Activated CD8-positive, alpha-beta T cell treated with anti-CD3 and anti-CD28 coated beads for 36 hours (primary cell): ENCODE measurements at regions not wholly inside any gene's neighbourhood (a gene's known extent, or its start where the extent isn't known, plus 50 kb on each side); places are given as distances from the start of the nearest gene placed in this dataset.

Experiments
- ATAC-seq: fragments of 200-7000 bp; cut with Tn5 transposase; one replicate; pipeline ENCODE4 v1.10.0; 2021; ENCODE audit warnings: mild to moderate bottlenecking, moderate library complexity
- CTCF ChIA-PET: fragments of 350-600 bp; sonication (Branson Sonifier 250); formaldehyde crosslinking; loops from one replicate; lab custom pipeline; 2021; ENCODE audit warnings: antibody characterized with exemption; lab: Charles Lee
- POLR2A ChIA-PET: fragments of 350-600 bp; sonication (Branson Sonifier 250); formaldehyde crosslinking; loops from one replicate; lab custom pipeline; 2021; ENCODE audit warnings: antibody characterized with exemption; lab: Charles Lee
- DNase-seq: peaks from one replicate; pipeline ENCODE4 v3.0.0-alpha.2; 2020
- H3K27ac Mint-ChIP-seq: one replicate; pipeline ENCODE4 v1.8.0; 2021; ENCODE audit warnings: mild to moderate bottlenecking, mixed read lengths
- H3K27me3 Mint-ChIP-seq: one replicate; pipeline ENCODE4 v1.8.0; 2021; ENCODE audit warnings: mixed read lengths
- H3K36me3 Mint-ChIP-seq: one replicate; pipeline ENCODE4 v1.8.0; 2021; ENCODE audit warnings: low read depth, mixed read lengths
- H3K4me1 Mint-ChIP-seq: one replicate; pipeline ENCODE4 v1.8.0; 2021; ENCODE audit warnings: low read depth, mixed read lengths
- H3K4me3 Mint-ChIP-seq: one replicate; pipeline ENCODE4 v1.8.0; 2021; ENCODE audit warnings: mild to moderate bottlenecking, moderate library complexity, mixed read lengths
- H3K9me3 Mint-ChIP-seq: one replicate; pipeline ENCODE4 v1.8.0; 2021; ENCODE audit warnings: mixed read lengths
- CTCF ChIP-seq: fragments of 200-600 bp; IDR thresholded peaks from one replicate; pipeline ENCODE4 v1.8.0; 2022; ENCODE audit warnings: antibody characterized with exemption, mild to moderate bottlenecking
- intact Hi-C: fragments of 100-400 bp; cut with micrococcal nuclease; formaldehyde crosslinking; loops from one replicate; pipeline ENCODE4 v1.10.0; 2022

GRCh38 chr1:228900099-228900885 lies 165.0 kb downstream of the RHOU start:
- Mint-ChIP-seq H3K36me3 (no peaks in the 10 kb centered on the region), H3K4me1 (peaks cover 3% of the 10 kb centered on the region), H3K27me3 (no peaks in the 10 kb centered on the region), H3K4me3 (no peak overlapping the region), H3K27ac (no peak overlapping the region), H3K9me3 (no peaks in the 10 kb centered on the region)
- intact Hi-C loops: no loop called here
- TF ChIP-seq CTCF: no peak
- no peak for DNase-seq
- ATAC-seq: no peak
- POLR2A ChIA-PET: no interaction called here
- CTCF ChIA-PET: interaction anchor here (1.5 kb wide), 1 partner anchor 327 kb away, joined by 4 read pairs; no protein-coding TSS in a partner anchor

- no peak overlapping the region for H3K27ac Mint-ChIP-seq
- POLR2A ChIA-PET: no interaction called here
- no peaks in the 10 kb centered on the region for H3K36me3 Mint-ChIP-seq
- DNase-seq (no peak), ATAC-seq (no peak)
- H3K4me1 Mint-ChIP-seq: peaks cover 3% of the 10 kb centered on the region
- TF ChIP-seq CTCF: no peak
- H3K27me3 Mint-ChIP-seq: no peaks in the 10 kb centered on the region
- CTCF ChIA-PET: interaction anchor here (1.5 kb wide), 1 partner anchor 327 kb away, joined by 4 read pairs; no protein-coding TSS in a partner anchor
- intact Hi-C loops: no loop called here
- H3K9me3 Mint-ChIP-seq: no peaks in the 10 kb centered on the region
- H3K4me3 Mint-ChIP-seq: no peak overlapping the region
Measured at GRCh38 chr1:228900886-228901392, 165.7 kb downstream of the RHOU start.

- POLR2A ChIA-PET: no interaction called here
- no peak overlapping the region for H3K27ac Mint-ChIP-seq
Measured at GRCh38 chr1:228901936-228902681, 166.8 kb downstream of the RHOU start.

DNA sequence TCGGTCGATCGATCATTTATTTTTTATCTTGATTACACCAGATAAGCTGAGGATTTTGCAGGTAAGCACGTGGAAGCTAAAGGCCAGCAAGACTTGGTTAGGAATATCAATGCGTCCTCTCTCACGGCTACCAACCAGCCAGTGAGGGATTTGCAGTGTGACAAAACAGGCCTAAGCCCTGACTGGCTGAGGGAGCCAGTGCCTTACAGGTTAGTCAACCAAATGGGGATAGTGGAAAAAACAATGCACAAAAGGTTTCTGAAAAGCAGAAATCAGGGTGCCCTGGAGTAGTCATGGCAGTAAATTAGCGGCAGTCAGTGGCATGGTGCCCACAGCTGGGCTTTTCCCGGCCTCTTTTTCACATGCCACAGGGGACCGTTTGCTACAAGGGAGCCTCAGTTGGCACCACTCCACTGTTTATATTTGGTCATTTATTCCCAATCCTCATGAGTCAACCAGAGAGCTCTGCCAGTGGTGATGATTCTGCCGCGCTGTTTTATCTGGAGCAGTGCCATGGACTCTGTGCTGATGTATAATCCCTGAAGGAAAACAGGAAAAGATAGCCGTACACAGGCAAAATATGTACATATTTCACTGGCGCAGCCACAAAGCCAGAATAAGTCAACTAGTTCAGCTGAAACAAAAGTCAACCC lies 167.6 kb downstream of the RHOU start:
- Mint-ChIP-seq H3K27ac (no peak overlapping the region), H3K4me3 (no peak overlapping the region), H3K9me3 (no peaks in the 10 kb centered on the region), H3K4me1 (peaks cover 3% of the 10 kb centered on the region), H3K27me3 (no peaks in the 10 kb centered on the region), H3K36me3 (no peaks in the 10 kb centered on the region)
- CTCF ChIA-PET: no interaction called here
- DNase-seq (no peak), ATAC-seq (no peak)
- POLR2A ChIA-PET: no interaction called here
- intact Hi-C loops: no loop called here
- TF ChIP-seq CTCF: no peak

More at GRCh38 chr1:228901936-228902681, 166.8 kb downstream of the RHOU start:
- peaks cover 3% of the 10 kb centered on the region for H3K4me1 Mint-ChIP-seq
- intact Hi-C loops: no loop called here
- no peak for TF ChIP-seq CTCF
- H3K27me3 Mint-ChIP-seq: no peaks in the 10 kb centered on the region
- DNase-seq (no peak), ATAC-seq (no peak)
- CTCF ChIA-PET: interaction anchor here (1.5 kb wide), 1 partner anchor 325 kb away, joined by 4 read pairs; no protein-coding TSS in a partner anchor
- no peaks in the 10 kb centered on the region for H3K9me3 Mint-ChIP-seq
- H3K36me3 Mint-ChIP-seq: no peaks in the 10 kb centered on the region
- no peak overlapping the region for H3K4me3 Mint-ChIP-seq
